ENCODE measurements at regions not wholly inside any gene's neighbourhood (a gene's known extent, or its start where the extent isn't known, plus 50 kb on each side); places are given as distances from the start of the nearest gene placed in this dataset.
"Not testable (repeated sequence)": the region's sequence is repeated elsewhere in the genome, so short reads cannot be mapped to it uniquely, and the experiment has no call there.

- no peak for DNase-seq (ENCODE audit: low read depth)
Observed at GRCh38 chr9:71632776-71633175, 135.5 kb downstream of the CEMIP2 start.

GRCh38 chr9:71630377-71630995 is 137.8 kb downstream of the CEMIP2 start:
- DNase-seq (ENCODE audit: low read depth): no peak

GRCh38 chr9:71629578-71630215 is 138.6 kb downstream of the CEMIP2 start:
- no peak for DNase-seq (ENCODE audit: low read depth)

GRCh38 chr9:71628247-71628646 is 140.1 kb downstream of the CEMIP2 start:
- DNase-seq (ENCODE audit: low read depth): peak; percentile 8

GRCh38 chr9:71627537-71627936 is 140.8 kb downstream of the CEMIP2 start:
- DNase-seq (ENCODE audit: low read depth): no peak

GRCh38 chr9:71626395-71626794 is 141.9 kb downstream of the CEMIP2 start:
- DNase-seq (ENCODE audit: low read depth): no peak

GRCh38 chr9:71624728-71625127 is 143.6 kb downstream of the CEMIP2 start:
- DNase-seq (ENCODE audit: low read depth): no peak

GRCh38 chr9:71620746-71621145 is 147.6 kb downstream of the CEMIP2 start:
- no peak for DNase-seq (ENCODE audit: low read depth)

- DNase-seq (ENCODE audit: low read depth): no peak
Observed at GRCh38 chr9:71620331-71620730, 148.0 kb downstream of the CEMIP2 start.

- no peak for DNase-seq (ENCODE audit: low read depth)
Observed at GRCh38 chr9:71619926-71620325, 148.4 kb downstream of the CEMIP2 start.

- no peak for DNase-seq (ENCODE audit: low read depth)
Observed at GRCh38 chr9:71614409-71615010, 153.8 kb downstream of the CEMIP2 start.

- no peak for DNase-seq (ENCODE audit: low read depth)
Observed at GRCh38 chr9:71612889-71613288, 155.4 kb downstream of the CEMIP2 start.

- no peak for DNase-seq (ENCODE audit: low read depth)
Observed at GRCh38 chr9:71609448-71609830, 158.9 kb downstream of the CEMIP2 start.

GRCh38 chr9:71608825-71609447 is 159.4 kb downstream of the CEMIP2 start:
- no peak for DNase-seq (ENCODE audit: low read depth)

- no peak for DNase-seq (ENCODE audit: low read depth)
Observed at GRCh38 chr9:71608021-71608420, 160.3 kb downstream of the CEMIP2 start.

GRCh38 chr9:71607461-71607881 is 160.8 kb downstream of the CEMIP2 start:
- DNase-seq (ENCODE audit: low read depth): no peak

- peak; percentile 37 for DNase-seq (ENCODE audit: low read depth)
Observed at GRCh38 chr9:71604197-71605063, 163.9 kb downstream of the CEMIP2 start.

GRCh38 chr9:71602652-71603051 is 165.7 kb downstream of the CEMIP2 start:
- no peak for DNase-seq (ENCODE audit: low read depth)

GRCh38 chr9:71595762-71596161 is 172.6 kb downstream of the CEMIP2 start:
- not testable (repeated sequence) for DNase-seq (ENCODE audit: low read depth)

GRCh38 chr9:71594541-71594940 is 173.8 kb downstream of the CEMIP2 start:
- DNase-seq (ENCODE audit: low read depth): no peak

- peak; percentile 7 for DNase-seq (ENCODE audit: low read depth)
Observed at GRCh38 chr9:71592400-71592799, 175.9 kb downstream of the CEMIP2 start.

All from HT1080 (cell line).